ENCODE measurements at regions not wholly inside any gene's neighbourhood (a gene's known extent, or its start where the extent isn't known, plus 50 kb on each side); places are given as distances from the start of the nearest gene placed in this dataset.

DNA sequence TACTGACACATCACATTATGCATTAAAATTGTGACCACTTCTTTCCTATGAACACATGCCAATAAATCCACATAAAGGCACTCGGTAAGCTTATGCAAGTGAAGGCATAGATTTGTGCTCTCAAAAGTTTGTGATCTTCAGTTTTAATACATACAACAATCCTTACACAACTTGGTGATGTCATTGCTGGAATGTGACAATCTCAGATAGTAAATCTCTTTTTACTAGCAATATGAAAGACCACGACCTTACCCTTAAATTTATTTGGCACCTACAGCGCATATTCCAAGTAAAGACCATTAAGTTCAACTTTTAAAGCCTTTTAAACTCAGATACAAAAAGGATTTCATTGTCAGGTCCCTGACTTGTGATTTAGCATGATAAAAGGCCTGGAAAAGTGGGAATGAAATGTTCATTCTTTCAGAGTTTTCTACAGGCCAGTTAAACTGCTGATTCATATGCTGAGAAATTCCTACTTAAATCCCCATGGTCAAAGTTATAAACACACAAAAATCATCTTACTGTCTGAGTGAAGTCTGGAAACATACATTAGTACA lies 157.4 kb downstream of the SIPA1L2 start:
- TF ChIP-seq POU2F2 (IDR thresholded peaks at IDR 0.05; ENCODE audit: low read depth, low read length) (no peak), TAF1 (IDR thresholded peaks at IDR 0.05; ENCODE audit: low read depth, low read length) (no peak), POLR2AphosphoS5 (IDR thresholded peaks at IDR 0.05; ENCODE audit: low read depth, low read length) (no peak)
